ENCODE measurements at regions not wholly inside any gene's neighbourhood (a gene's known extent, or its start where the extent isn't known, plus 50 kb on each side); places are given as distances from the start of the nearest gene placed in this dataset.

DNA sequence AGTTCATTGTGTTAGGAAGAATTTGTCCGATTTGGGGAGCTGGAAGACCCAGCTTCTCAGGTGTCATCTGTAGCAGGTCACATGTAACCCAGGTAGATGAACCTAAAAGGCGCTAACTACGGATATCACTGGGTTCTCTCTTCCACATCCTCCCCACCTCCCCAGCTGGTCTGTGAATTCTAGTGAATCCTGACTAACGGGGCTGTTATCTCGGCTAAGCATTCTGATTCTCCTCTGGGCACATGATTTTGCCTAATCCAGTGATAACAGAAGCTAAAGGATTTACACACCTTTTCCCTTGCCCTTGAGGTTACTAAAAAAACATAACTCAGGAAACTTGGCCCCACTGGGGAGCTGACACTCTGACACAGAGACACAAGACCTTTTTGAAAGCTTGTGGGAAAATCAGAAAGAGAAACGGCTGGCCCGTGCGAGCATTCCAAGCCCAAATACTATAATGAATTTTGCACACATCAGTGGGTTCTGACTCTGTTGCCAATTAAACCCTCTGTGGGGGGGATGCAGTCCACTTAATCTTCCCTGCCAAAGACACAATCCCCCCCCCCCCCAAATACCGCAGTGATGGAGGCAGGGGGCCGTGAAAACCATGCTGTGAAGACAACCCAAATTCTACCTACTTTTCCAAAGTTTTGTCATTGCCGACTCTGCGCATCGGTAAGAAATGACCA is 81.0 kb upstream of the FZD10 start:
- TF ChIP-seq POLR2A (IDR thresholded peaks at IDR 0.05), result no peak
- TF ChIP-seq, protein P1, sequence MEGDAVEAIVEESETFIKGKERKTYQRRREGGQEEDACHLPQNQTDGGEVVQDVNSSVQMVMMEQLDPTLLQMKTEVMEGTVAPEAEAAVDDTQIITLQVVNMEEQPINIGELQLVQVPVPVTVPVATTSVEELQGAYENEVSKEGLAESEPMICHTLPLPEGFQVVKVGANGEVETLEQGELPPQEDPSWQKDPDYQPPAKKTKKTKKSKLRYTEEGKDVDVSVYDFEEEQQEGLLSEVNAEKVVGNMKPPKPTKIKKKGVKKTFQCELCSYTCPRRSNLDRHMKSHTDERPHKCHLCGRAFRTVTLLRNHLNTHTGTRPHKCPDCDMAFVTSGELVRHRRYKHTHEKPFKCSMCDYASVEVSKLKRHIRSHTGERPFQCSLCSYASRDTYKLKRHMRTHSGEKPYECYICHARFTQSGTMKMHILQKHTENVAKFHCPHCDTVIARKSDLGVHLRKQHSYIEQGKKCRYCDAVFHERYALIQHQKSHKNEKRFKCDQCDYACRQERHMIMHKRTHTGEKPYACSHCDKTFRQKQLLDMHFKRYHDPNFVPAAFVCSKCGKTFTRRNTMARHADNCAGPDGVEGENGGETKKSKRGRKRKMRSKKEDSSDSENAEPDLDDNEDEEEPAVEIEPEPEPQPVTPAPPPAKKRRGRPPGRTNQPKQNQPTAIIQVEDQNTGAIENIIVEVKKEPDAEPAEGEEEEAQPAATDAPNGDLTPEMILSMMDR (IDR thresholded peaks at IDR 0.05), result no peak
- no peak for TF ChIP-seq POLR2AphosphoS5 (IDR thresholded peaks at IDR 0.05)
